PFSK-1 (cell line): ENCODE measurements at regions not wholly inside any gene's neighbourhood (a gene's known extent, or its start where the extent isn't known, plus 50 kb on each side); places are given as distances from the start of the nearest gene placed in this dataset.

Experiments
- FOXP2 ChIP-seq: optimal IDR thresholded peaks from 2 replicates; pipeline ENCODE3; 2011; ENCODE audit warnings: borderline replicate concordance, control low read depth, inconsistent platforms; ENCODE audit not compliant: insufficient read depth; ENCODE audit errors: extremely low read length, extremely low read depth
- POLR2AphosphoS5 ChIP-seq: IDR thresholded peaks from 2 replicates; pipeline ENCODE4 v1.6.1; 2012; ENCODE audit warnings: low read depth, mild to moderate bottlenecking, control low read depth, low read length, moderate library complexity
- SIN3A ChIP-seq: IDR thresholded peaks from 2 replicates; pipeline ENCODE4 v1.6.1; 2012; ENCODE audit warnings: mild to moderate bottlenecking, low read length, moderate library complexity, borderline replicate concordance; ENCODE audit not compliant: insufficient read depth
- TAF1 ChIP-seq: IDR thresholded peaks from 2 replicates; pipeline ENCODE4 v1.6.1; 2012; ENCODE audit warnings: low read length, control low read depth, borderline replicate concordance; ENCODE audit not compliant: insufficient read depth
- TF ChIP-seq, protein P1 (sequence below), 2 experiments: IDR thresholded peaks; 2 replicates each; pipeline versions ENCODE4 v1.6.1 to v1.8.0; 2011 to 2012; ENCODE audit warnings: low read depth in 2 of 2, low read length in 2 of 2, control low read depth in 1 of 2, inconsistent platforms in 1 of 2, mild to moderate bottlenecking in 1 of 2, moderate library complexity in 1 of 2; ENCODE audit not compliant: insufficient read depth in 1 of 2

DNA sequence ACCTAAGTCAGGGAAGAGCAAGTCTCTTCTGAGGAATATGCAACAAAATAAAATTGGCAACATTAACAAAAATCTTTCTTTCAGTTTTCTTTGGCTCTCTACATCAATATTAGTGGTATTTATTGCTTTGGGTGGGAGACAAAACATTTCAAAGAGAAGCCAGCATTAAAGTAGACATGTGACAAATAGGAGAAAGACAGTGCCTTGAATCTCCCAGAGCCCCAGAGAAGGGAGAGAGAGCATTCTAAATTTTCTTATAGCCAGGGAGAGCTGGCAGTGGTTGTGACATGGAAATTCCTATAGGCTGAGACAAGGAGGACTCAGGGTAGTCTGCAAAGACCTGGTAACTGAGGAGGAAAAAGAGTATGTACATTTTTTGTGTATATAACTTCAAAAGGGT, 79.4 kb upstream of the NREP start:
- TF ChIP-seq TAF1 (no peak), POLR2AphosphoS5 (no peak), SIN3A (no peak), FOXP2 (no peak)
- TF ChIP-seq, protein P1, sequence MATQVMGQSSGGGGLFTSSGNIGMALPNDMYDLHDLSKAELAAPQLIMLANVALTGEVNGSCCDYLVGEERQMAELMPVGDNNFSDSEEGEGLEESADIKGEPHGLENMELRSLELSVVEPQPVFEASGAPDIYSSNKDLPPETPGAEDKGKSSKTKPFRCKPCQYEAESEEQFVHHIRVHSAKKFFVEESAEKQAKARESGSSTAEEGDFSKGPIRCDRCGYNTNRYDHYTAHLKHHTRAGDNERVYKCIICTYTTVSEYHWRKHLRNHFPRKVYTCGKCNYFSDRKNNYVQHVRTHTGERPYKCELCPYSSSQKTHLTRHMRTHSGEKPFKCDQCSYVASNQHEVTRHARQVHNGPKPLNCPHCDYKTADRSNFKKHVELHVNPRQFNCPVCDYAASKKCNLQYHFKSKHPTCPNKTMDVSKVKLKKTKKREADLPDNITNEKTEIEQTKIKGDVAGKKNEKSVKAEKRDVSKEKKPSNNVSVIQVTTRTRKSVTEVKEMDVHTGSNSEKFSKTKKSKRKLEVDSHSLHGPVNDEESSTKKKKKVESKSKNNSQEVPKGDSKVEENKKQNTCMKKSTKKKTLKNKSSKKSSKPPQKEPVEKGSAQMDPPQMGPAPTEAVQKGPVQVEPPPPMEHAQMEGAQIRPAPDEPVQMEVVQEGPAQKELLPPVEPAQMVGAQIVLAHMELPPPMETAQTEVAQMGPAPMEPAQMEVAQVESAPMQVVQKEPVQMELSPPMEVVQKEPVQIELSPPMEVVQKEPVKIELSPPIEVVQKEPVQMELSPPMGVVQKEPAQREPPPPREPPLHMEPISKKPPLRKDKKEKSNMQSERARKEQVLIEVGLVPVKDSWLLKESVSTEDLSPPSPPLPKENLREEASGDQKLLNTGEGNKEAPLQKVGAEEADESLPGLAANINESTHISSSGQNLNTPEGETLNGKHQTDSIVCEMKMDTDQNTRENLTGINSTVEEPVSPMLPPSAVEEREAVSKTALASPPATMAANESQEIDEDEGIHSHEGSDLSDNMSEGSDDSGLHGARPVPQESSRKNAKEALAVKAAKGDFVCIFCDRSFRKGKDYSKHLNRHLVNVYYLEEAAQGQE (IDR thresholded peaks at IDR 0.05; ENCODE audit: insufficient read depth in 1 of 2, low read depth in 2 of 2, low read length in 2 of 2) = no peak

- TF ChIP-seq SIN3A (no peak), FOXP2 (no peak), POLR2AphosphoS5 (no peak), TAF1 (no peak)
- TF ChIP-seq, protein P1 (IDR thresholded peaks at IDR 0.05; ENCODE audit: insufficient read depth in 1 of 2, low read depth in 2 of 2, low read length in 2 of 2) = no peak
These were observed 78.1 kb upstream of the NREP start for GRCh38 chr5:111834926-111835599.

- TF ChIP-seq FOXP2 = no peak
- no peak for TF ChIP-seq SIN3A
- TF ChIP-seq POLR2AphosphoS5 = no peak
- no peak for TF ChIP-seq TAF1
- TF ChIP-seq, protein P1 (IDR thresholded peaks at IDR 0.05; ENCODE audit: insufficient read depth in 1 of 2, low read depth in 2 of 2, low read length in 2 of 2) = no peak
These were observed 73.3 kb upstream of the NREP start for GRCh38 chr5:111830333-111830732.

GRCh38 chr5:111829701-111830100, 72.7 kb upstream of the NREP start:
- TF ChIP-seq SIN3A = no peak
- TF ChIP-seq, protein P1 (IDR thresholded peaks at IDR 0.05; ENCODE audit: insufficient read depth in 1 of 2, low read depth in 2 of 2, low read length in 2 of 2) = no peak
- no peak for TF ChIP-seq POLR2AphosphoS5
- no peak for TF ChIP-seq TAF1
- TF ChIP-seq FOXP2 = no peak

- no peak for TF ChIP-seq FOXP2
- no peak for TF ChIP-seq POLR2AphosphoS5
- no peak for TF ChIP-seq TAF1
- no peak for TF ChIP-seq SIN3A
- TF ChIP-seq, protein P1 (IDR thresholded peaks at IDR 0.05; ENCODE audit: insufficient read depth in 1 of 2, low read depth in 2 of 2, low read length in 2 of 2) = no peak
These were observed 69.1 kb upstream of the NREP start for GRCh38 chr5:111826064-111826463.
